ENCODE measurements at regions not wholly inside any gene's neighbourhood (a gene's known extent, or its start where the extent isn't known, plus 50 kb on each side); places are given as distances from the start of the nearest gene placed in this dataset.
"Not testable (repeated sequence)": the region's sequence is repeated elsewhere in the genome, so short reads cannot be mapped to it uniquely, and the experiment has no call there.

GRCh38 chr4:115187136-115187535, 73.7 kb upstream of the NDST4 start:
- DNase-seq = no peak

DNA sequence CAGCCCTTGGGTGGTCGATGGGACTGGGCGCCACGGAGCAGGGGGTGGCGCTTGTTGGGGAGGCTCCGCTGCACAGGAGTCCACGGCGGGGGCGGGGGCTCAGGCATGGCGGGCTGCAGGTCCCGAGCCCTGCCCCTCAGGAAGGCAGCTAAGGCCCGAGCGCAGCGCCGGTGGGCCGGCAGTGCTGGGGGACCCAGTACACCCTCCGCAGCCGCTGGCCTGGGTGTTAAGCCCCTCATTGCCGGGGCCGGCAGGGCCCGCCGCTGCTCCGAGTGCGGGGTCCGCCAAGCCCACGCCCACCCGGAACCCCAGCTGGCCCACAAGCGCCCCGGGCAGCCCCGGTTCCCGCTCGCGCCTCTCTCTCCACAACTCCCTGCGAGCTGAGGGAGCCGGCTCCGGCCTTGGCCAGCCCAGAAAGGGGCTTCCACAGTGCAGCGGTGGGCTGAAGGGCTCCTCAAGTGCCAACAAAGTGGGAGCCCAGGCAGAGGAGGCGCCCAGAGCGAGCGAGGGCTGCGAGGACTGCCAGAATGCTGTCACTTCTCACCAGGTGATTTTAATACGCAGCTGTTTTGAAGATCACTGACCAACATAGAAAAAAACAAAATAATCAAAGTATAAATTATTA, 66.1 kb upstream of the NDST4 start:
- DNase-seq = not testable (repeated sequence)

DNA sequence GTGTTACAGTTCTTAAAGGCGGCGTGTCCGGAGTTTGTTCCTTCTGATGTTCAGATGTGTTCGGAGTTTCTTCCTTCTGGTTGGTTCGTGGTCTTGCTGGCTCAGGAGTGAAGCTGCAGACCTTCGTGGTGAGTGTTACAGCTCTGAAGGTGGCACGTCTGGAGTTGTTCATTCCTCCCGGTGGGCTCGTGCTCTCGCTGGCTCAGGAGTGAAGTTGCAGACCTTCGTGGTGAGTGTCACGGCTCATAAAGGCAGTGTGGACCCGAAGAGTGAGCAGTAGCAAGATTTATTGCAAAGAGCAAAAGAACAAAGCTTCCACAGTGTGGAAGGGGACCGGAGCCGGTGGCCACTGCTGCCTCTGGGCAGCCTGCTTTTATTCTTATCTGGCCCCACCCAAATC, 65.3 kb upstream of the NDST4 start:
- DNase-seq = not testable (repeated sequence)

DNA sequence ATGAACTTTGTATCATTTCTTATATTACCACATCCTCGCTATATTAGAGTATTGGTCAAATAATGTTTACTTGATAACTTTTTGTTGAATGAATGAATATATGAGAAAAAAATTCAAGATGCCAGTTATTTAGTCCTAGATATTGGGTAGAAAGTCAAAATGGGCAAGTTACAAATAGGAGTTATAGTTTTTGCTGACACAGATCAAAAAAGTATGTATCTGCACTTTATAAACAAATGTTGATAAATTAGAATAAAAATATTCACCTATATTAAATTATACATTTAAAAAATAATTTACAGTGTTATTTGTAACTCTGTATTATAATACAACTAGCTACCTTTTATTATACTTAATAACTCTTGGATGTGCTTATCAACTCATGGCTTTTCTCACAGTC, 57.8 kb upstream of the NDST4 start:
- DNase-seq = no peak

GRCh38 chr4:115165503-115165902, 52.1 kb upstream of the NDST4 start:
- DNase-seq = no peak

Measured in AML-193 (cell line).